Chondrocyte (in vitro differentiated cells): ENCODE measurements at regions not wholly inside any gene's neighbourhood (a gene's known extent, or its start where the extent isn't known, plus 50 kb on each side); places are given as distances from the start of the nearest gene placed in this dataset.
A peak's percentile ranks its signal among the peaks of the same experiment; 100 is the strongest.

Source experiments
- DNase-seq: peaks from one replicate; pipeline ENCODE4 v3.0.0; 2021; ENCODE audit warnings: mixed read lengths, low spot score
- H3K27ac Mint-ChIP-seq: one replicate; pipeline ENCODE4 v1.8.0; 2021; ENCODE audit warnings: mild to moderate bottlenecking, moderate library complexity, mixed read lengths; ENCODE audit not compliant: unreplicated experiment
- H3K27me3 Mint-ChIP-seq: 2 replicates; pipeline ENCODE4 v1.8.0; 2021; ENCODE audit warnings: low read depth, mixed read lengths
- H3K36me3 Mint-ChIP-seq: 2 replicates; pipeline ENCODE4 v1.8.0; 2021; ENCODE audit warnings: low read depth, mixed read lengths
- H3K4me1 Mint-ChIP-seq: 2 replicates; pipeline ENCODE4 v1.8.0; 2021; ENCODE audit warnings: low read depth, mild to moderate bottlenecking, mixed read lengths
- H3K4me3 Mint-ChIP-seq: one replicate; pipeline ENCODE4 v1.8.0; 2021; ENCODE audit warnings: mild to moderate bottlenecking, moderate library complexity, mixed read lengths; ENCODE audit not compliant: unreplicated experiment
- H3K9me3 Mint-ChIP-seq: 2 replicates; pipeline ENCODE4 v1.8.0; 2021; ENCODE audit warnings: low read depth, mixed read lengths
- TF ChIP-seq, protein P1 (sequence below): fragments of 200-600 bp; sonication (generic); IDR thresholded peaks from 2 replicates; pipeline ENCODE4 v1.5.0; 2021; ENCODE audit warnings: antibody characterized with exemption, mild to moderate bottlenecking, moderate library complexity

DNA sequence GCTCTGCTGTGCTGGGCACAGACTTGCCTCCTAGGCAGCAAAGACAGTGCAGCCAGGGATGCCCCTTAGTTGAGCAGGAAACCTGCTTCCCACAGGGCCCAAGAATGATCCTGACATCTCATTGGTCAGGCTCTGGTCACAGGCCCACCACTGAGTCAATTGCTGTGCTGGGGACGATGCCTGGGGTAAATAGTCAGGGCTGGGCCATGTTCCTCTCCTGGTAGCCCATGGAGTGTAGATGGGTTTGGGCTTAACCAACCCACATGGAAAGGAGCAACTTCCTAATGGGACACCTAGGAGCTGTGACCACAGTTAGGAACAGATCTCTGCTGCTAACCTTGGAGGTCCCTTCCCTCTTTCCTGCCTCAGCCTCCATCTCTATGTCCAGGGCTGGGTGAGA lies 212.5 kb upstream of the ZNF536 start:
- TF ChIP-seq, protein P1, sequence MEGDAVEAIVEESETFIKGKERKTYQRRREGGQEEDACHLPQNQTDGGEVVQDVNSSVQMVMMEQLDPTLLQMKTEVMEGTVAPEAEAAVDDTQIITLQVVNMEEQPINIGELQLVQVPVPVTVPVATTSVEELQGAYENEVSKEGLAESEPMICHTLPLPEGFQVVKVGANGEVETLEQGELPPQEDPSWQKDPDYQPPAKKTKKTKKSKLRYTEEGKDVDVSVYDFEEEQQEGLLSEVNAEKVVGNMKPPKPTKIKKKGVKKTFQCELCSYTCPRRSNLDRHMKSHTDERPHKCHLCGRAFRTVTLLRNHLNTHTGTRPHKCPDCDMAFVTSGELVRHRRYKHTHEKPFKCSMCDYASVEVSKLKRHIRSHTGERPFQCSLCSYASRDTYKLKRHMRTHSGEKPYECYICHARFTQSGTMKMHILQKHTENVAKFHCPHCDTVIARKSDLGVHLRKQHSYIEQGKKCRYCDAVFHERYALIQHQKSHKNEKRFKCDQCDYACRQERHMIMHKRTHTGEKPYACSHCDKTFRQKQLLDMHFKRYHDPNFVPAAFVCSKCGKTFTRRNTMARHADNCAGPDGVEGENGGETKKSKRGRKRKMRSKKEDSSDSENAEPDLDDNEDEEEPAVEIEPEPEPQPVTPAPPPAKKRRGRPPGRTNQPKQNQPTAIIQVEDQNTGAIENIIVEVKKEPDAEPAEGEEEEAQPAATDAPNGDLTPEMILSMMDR = no peak
- Mint-ChIP-seq H3K4me1 (no peaks in the 10 kb centered on the region), H3K9me3 (peaks cover 9% of the 10 kb centered on the region), H3K27me3 (no peaks in the 10 kb centered on the region), H3K4me3 (no peak overlapping the region), H3K27ac (no peak overlapping the region), H3K36me3 (no peaks in the 10 kb centered on the region)
- DNase-seq = no peak

DNA sequence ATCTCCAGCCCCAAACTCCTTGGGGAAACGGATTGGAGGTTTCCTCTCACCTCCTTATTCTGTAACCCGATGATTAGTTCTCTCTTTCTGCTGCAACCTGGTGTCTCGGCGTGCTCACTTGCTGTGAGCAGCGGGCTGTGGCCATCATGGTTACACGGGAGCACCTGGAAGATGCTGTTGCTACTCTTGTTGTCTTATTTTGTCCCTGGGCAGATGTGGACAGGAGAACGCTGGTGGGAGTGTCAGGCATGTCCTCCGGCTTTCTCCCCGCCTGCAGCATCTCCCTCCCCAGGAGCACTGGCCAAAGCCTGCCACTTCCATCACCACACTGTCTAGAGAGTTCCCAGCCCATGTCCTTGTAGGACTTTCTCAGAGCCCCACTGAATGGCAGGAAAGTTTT lies 211.8 kb upstream of the ZNF536 start:
- Mint-ChIP-seq H3K27me3 (no peaks in the 10 kb centered on the region), H3K36me3 (no peaks in the 10 kb centered on the region), H3K9me3 (peaks cover 9% of the 10 kb centered on the region), H3K4me3 (no peak overlapping the region), H3K4me1 (no peaks in the 10 kb centered on the region), H3K27ac (no peak overlapping the region)
- TF ChIP-seq, protein P1 = no peak
- DNase-seq = peak; percentile 36

DNA sequence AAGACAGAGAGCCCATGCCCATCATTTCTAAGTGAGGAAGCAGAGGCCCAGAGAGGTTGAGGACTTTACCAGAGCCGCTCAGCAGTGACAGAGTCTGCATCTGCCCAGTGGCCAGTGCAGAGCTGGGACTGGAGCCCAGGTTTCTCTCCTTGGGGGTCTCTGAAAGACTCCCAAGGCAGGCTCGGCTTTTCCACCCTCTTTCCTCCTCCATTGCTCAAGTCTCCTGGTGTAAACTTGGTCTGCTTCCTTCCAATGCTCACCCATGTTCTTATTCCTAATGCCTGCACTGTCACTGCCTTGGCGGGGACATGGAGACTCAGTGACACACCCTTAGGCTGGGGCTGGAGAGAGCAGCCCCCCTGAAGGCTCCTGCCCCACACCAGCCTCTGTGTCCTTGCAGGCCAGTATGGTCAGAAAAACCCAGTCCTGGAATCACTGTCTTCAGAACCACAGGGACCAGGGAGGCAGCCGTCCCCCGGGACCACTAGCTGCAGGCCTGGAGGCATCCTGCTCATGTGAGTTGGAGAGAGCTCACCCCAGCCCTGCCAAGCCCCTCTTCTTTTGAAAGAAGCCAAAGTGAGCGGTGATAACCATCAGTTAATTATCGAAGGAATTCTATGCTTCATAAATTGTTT lies 211.0 kb upstream of the ZNF536 start:
- peak; percentile 60 for DNase-seq
- Mint-ChIP-seq H3K27me3 (no peaks in the 10 kb centered on the region), H3K36me3 (no peaks in the 10 kb centered on the region), H3K9me3 (peaks cover 12% of the 10 kb centered on the region), H3K27ac (no peak overlapping the region), H3K4me3 (no peak overlapping the region), H3K4me1 (no peaks in the 10 kb centered on the region)
- TF ChIP-seq, protein P1 = no peak

DNA sequence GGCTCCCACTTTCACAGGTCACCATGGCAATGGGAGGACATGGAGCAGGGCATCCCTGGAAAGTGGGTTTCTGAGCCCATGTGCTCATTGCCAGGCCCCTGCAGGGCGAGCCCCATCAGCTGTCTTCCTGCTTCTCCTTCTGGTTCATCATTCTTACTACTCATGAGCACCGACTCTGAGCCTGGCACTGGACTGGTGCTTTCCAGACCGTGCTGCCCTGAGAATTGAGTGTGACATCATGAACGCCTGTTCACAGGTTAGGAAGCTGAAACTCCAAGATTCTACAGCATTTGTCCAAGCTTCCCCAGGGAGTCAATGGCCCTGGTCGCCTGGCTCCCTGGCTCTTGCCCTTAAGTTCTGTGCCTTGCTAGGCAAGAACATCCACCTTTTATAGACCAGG lies 210.4 kb upstream of the ZNF536 start:
- no peaks in the 10 kb centered on the region for H3K36me3 Mint-ChIP-seq
- TF ChIP-seq, protein P1 = no peak
- no peaks in the 10 kb centered on the region for H3K27me3 Mint-ChIP-seq
- peaks cover 12% of the 10 kb centered on the region for H3K9me3 Mint-ChIP-seq
- no peak overlapping the region for H3K4me3 Mint-ChIP-seq
- peak; percentile 59 for DNase-seq
- H3K27ac Mint-ChIP-seq = no peak overlapping the region
- no peaks in the 10 kb centered on the region for H3K4me1 Mint-ChIP-seq

DNA sequence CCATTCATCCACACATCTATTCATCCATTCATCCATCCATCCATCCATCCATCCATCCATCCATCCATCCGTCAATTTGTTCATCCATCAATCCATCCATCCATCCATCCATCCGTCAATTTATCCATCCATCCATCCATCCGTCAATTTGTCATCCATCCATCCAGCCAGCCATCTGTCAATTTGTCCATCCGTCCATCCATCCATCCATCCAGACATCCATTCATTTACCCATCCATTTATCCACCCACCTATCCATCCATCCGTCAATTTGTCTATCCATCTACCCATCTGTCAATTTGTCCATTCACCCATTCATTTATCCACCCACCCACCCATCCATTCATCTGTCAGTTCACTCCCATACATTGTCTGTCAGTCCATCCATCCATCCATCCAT lies 209.5 kb upstream of the ZNF536 start:
- DNase-seq = no peak
- no peaks in the 10 kb centered on the region for H3K4me1 Mint-ChIP-seq
- TF ChIP-seq, protein P1 = no peak
- no peak overlapping the region for H3K27ac Mint-ChIP-seq
- H3K36me3 Mint-ChIP-seq = no peaks in the 10 kb centered on the region
- no peaks in the 10 kb centered on the region for H3K27me3 Mint-ChIP-seq
- peaks cover 12% of the 10 kb centered on the region for H3K9me3 Mint-ChIP-seq
- H3K4me3 Mint-ChIP-seq = no peak overlapping the region
